NT2/D1 (cell line): ENCODE measurements at regions not wholly inside any gene's neighbourhood (a gene's known extent, or its start where the extent isn't known, plus 50 kb on each side); places are given as distances from the start of the nearest gene placed in this dataset.

Experiments used
- SUZ12 ChIP-seq: IDR thresholded peaks from 2 replicates; pipeline ENCODE4 v1.6.1; 2011; ENCODE audit not compliant: insufficient read length, insufficient read depth; ENCODE audit errors: extremely low read depth
- ZNF274 ChIP-seq: IDR thresholded peaks from 2 replicates; pipeline ENCODE4 v1.6.1; 2011; ENCODE audit warnings: mild to moderate bottlenecking, low read depth, low read length

DNA sequence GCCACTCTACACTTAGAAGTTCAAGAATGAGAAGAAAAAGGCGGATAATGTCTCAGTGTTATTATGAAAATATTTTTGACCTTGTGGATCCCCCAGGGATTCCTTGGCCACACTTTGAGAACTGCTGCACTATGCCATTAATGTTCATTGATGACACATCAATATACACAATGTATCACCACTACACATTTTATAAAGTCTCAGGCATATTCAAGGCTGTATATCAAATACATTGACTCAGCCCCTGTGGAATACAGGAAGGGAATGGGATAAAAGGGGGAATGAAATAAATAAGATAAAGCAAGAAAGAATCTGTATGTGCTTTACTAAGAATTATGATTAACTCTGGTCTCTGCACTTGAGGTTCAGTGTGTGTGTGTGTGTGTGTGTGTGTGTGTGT lies 69.1 kb downstream of the INHBB start:
- no peak for TF ChIP-seq SUZ12
- TF ChIP-seq ZNF274 = no peak
